H1 (cell line): ENCODE measurements at regions not wholly inside any gene's neighbourhood (a gene's known extent, or its start where the extent isn't known, plus 50 kb on each side); places are given as distances from the start of the nearest gene placed in this dataset.

Experiments used
- CTCF ChIA-PET: fragments of 300-600 bp; sonication (Branson Sonifier 250); formaldehyde crosslinking; loops from one replicate; lab custom pipeline; 2021; ENCODE audit not compliant: partially characterized antibody; lab: Charles Lee
- POLR2A ChIA-PET: fragments of 300-600 bp; sonication (Branson Sonifier 250); formaldehyde crosslinking; loops from one replicate; lab custom pipeline; 2021; ENCODE audit warnings: inconsistent platforms; ENCODE audit not compliant: partially characterized antibody; lab: Charles Lee
- DNase-seq, 2 experiments: peaks; one replicate each; pipeline versions ENCODE4 v3.0.0 to v3.0.0-alpha.2; 2010 to 2022; ENCODE audit warnings: low spot score in 2 of 2, low read depth in 1 of 2, mixed read lengths in 1 of 2
- FAIRE-seq: peaks from 2 replicates; lab custom pipeline; 2011; peaks lifted over from hg19 to GRCh38; lab: Jason Lieb, UNC
- H2AFZ ChIP-seq: 2 replicates; pipeline ENCODE4 v1.8.1; 2012; ENCODE audit warnings: low read length, inconsistent platforms
- H2AK5ac ChIP-seq: 2 replicates; pipeline ENCODE4 v1.6.1; 2013; ENCODE audit warnings: low read depth, low read length
- H2BK120ac ChIP-seq: replicated peaks from 2 replicates; pipeline ENCODE3; 2013; ENCODE audit warnings: low read depth, low read length, inconsistent platforms
- H2BK12ac ChIP-seq: 2 replicates; pipeline ENCODE4 v1.6.1; 2013; ENCODE audit warnings: low read depth, low read length
- H2BK15ac ChIP-seq: 2 replicates; pipeline ENCODE4 v1.6.1; 2013; ENCODE audit warnings: low read length
- H2BK20ac ChIP-seq: 2 replicates; pipeline ENCODE4 v1.6.1; 2013; ENCODE audit warnings: low read length
- H2BK5ac ChIP-seq: 2 replicates; pipeline ENCODE4 v1.6.1; 2013; ENCODE audit warnings: low read depth, low read length
- H3K14ac ChIP-seq: 2 replicates; pipeline ENCODE4 v1.6.1; 2013; ENCODE audit warnings: inconsistent platforms; ENCODE audit not compliant: insufficient read length
- H3K18ac ChIP-seq: 2 replicates; pipeline ENCODE4 v1.6.1; 2013; ENCODE audit warnings: low read length; ENCODE audit errors: extremely low read depth
- H3K23ac ChIP-seq: 2 replicates; pipeline ENCODE4 v1.6.1; 2013; ENCODE audit warnings: inconsistent platforms; ENCODE audit not compliant: insufficient read length
- H3K23me2 ChIP-seq: 2 replicates; pipeline ENCODE4 v1.6.1; 2013; ENCODE audit warnings: low read depth, low read length
- H3K27ac ChIP-seq: 2 replicates; pipeline ENCODE4 v1.6.1; 2011; ENCODE audit warnings: low read depth, low read length, inconsistent platforms
- H3K27me3 ChIP-seq, 4 experiments: replicated peaks in 1 of 4; 1 replicate in 1 of 4; 2 replicates in 3 of 4; pipeline versions ENCODE4 v1.6.1 to v1.8.1; 2011 to 2013; ENCODE audit warnings: low read length in 3 of 4, mild to moderate bottlenecking in 3 of 4, inconsistent platforms in 2 of 4, mixed read lengths in 2 of 4, moderate library complexity in 1 of 4; ENCODE audit not compliant: control insufficient read depth in 3 of 4, insufficient read depth in 3 of 4; ENCODE audit errors: extremely low read depth in 1 of 4
- H3K36me3 ChIP-seq, 4 experiments: 2 replicates each; pipeline versions ENCODE4 v1.6.1 to v1.8.1; 2011 to 2013; ENCODE audit warnings: mild to moderate bottlenecking in 4 of 4, low read length in 3 of 4, moderate library complexity in 2 of 4, control low read depth in 1 of 4, inconsistent platforms in 1 of 4; ENCODE audit not compliant: insufficient read depth in 4 of 4, control insufficient read depth in 2 of 4
- H3K4ac ChIP-seq: replicated peaks from 2 replicates; pipeline ENCODE3; 2013; ENCODE audit warnings: low read length, low read depth, mixed read lengths, inconsistent platforms; ENCODE audit not compliant: insufficient read length
- H3K4me1 ChIP-seq, 4 experiments: replicated peaks in 1 of 4; 1 replicate in 1 of 4; 2 replicates in 3 of 4; pipeline versions ENCODE4 v1.6.1 to v1.8.1; 2011 to 2013; ENCODE audit warnings: low read length in 3 of 4, inconsistent platforms in 2 of 4, mixed read lengths in 1 of 4; ENCODE audit not compliant: insufficient read depth in 4 of 4, control insufficient read depth in 3 of 4
- H3K4me2 ChIP-seq, 2 experiments: 2 replicates each; pipeline versions ENCODE4 v1.6.1 to v1.8.1; 2011 to 2013; ENCODE audit warnings: low read depth in 2 of 2, low read length in 2 of 2, control low read depth in 1 of 2, inconsistent platforms in 1 of 2, mild to moderate bottlenecking in 1 of 2; ENCODE audit not compliant: insufficient read depth in 1 of 2
- H3K4me3 ChIP-seq, 4 experiments: fragments of 200-600, 300-600 bp in 1 of 4; sonication (generic), shearing (Covaris generic), sonication (Bioruptor Twin) in 1 of 4; 2 replicates each; pipeline versions ENCODE4 v1.5.1 to v1.8.1; 2011 to 2016; ENCODE audit warnings: low read length in 4 of 4, low read depth in 3 of 4, control low read depth in 2 of 4, inconsistent platforms in 2 of 4, mild to moderate bottlenecking in 2 of 4, mixed read lengths in 1 of 4, moderate library complexity in 1 of 4; ENCODE audit not compliant: insufficient read depth in 2 of 4; ENCODE audit errors: extremely low read depth in 1 of 4
- H3K56ac ChIP-seq: replicated peaks from 2 replicates; pipeline ENCODE3; 2013; ENCODE audit warnings: low read depth, mild to moderate bottlenecking, mixed read lengths, low read length, inconsistent platforms; ENCODE audit not compliant: insufficient read length
- H3K79me1 ChIP-seq: 2 replicates; pipeline ENCODE4 v1.6.1; 2013; ENCODE audit warnings: low read depth, low read length, control low read depth
- H3K79me2 ChIP-seq, 2 experiments: 2 replicates each; pipeline versions ENCODE4 v1.6.1 to v1.8.1; 2012 to 2013; ENCODE audit warnings: low read length in 2 of 2, mild to moderate bottlenecking in 2 of 2, inconsistent platforms in 1 of 2; ENCODE audit not compliant: insufficient read depth in 2 of 2, control insufficient read depth in 1 of 2
- H3K9ac ChIP-seq, 4 experiments: replicated peaks in 1 of 4; 1 replicate in 1 of 4; 2 replicates in 3 of 4; pipeline versions ENCODE4 v1.6.1 to v1.8.1; 2011 to 2013; ENCODE audit warnings: low read depth in 3 of 4, low read length in 3 of 4, control low read depth in 2 of 4, mild to moderate bottlenecking in 2 of 4, moderate library complexity in 2 of 4, inconsistent platforms in 1 of 4; ENCODE audit errors: extremely low read depth in 1 of 4
- H3K9me3 ChIP-seq, 2 experiments: 2 replicates each; pipeline versions ENCODE4 v1.6.1 to v1.8.1; 2012 to 2013; ENCODE audit warnings: mild to moderate bottlenecking in 2 of 2, moderate library complexity in 2 of 2, control low read depth in 1 of 2, inconsistent platforms in 1 of 2, low read depth in 1 of 2, low read length in 1 of 2, mixed read lengths in 1 of 2; ENCODE audit not compliant: insufficient read depth in 2 of 2
- H4K20me1 ChIP-seq, 2 experiments: replicated peaks in 1 of 2; 2 replicates each; pipeline versions ENCODE3 to v1.8.1; 2011 to 2013; ENCODE audit warnings: inconsistent platforms in 2 of 2, low read length in 2 of 2, mild to moderate bottlenecking in 1 of 2; ENCODE audit not compliant: insufficient read depth in 2 of 2, control insufficient read depth in 1 of 2
- H4K5ac ChIP-seq: 2 replicates; pipeline ENCODE4 v1.6.1; 2013; ENCODE audit warnings: low read length, low read depth, mixed read lengths, inconsistent platforms; ENCODE audit not compliant: insufficient read length
- H4K8ac ChIP-seq: 2 replicates; pipeline ENCODE4 v1.8.0; 2013; ENCODE audit warnings: mild to moderate bottlenecking, moderate library complexity, low read length, inconsistent platforms; ENCODE audit not compliant: insufficient read depth; ENCODE audit errors: extremely low read depth
- H4K91ac ChIP-seq: replicated peaks from 2 replicates; pipeline ENCODE3; 2013; ENCODE audit warnings: low read length, mixed read lengths, inconsistent platforms; ENCODE audit not compliant: insufficient read length
- CBX8 ChIP-seq: fragments of 300-800, 300-1000 bp; sonication (generic); IDR thresholded peaks from 2 replicates; pipeline ENCODE4 v1.7.1; 2016; ENCODE audit warnings: low read depth, low read length, borderline replicate concordance
- RAD21 ChIP-seq, 2 experiments: IDR thresholded peaks in 1 of 2; conservative IDR thresholded peaks in 1 of 2; 2 replicates each; pipeline ENCODE4 v1.6.1; 2011; ENCODE audit warnings: low read depth in 2 of 2, low read length in 2 of 2, improper control_type of control experiment in 1 of 2, inconsistent platforms in 1 of 2, mild to moderate bottlenecking in 1 of 2, moderate library complexity in 1 of 2
- RBBP5 ChIP-seq: IDR thresholded peaks from 2 replicates; pipeline ENCODE4 v1.7.1; 2012; ENCODE audit warnings: low read depth, mild to moderate bottlenecking, inconsistent platforms, low read length, moderate library complexity, borderline replicate concordance
- RNF2 ChIP-seq: fragments of 200-900, 300-1000 bp; sonication (generic); IDR thresholded peaks from 2 replicates; pipeline ENCODE4 v1.7.1; 2016; ENCODE audit warnings: borderline replicate concordance, low read depth, mild to moderate bottlenecking, antibody characterized with exemption, low read length; ENCODE audit not compliant: poor library complexity, severe bottlenecking; ENCODE audit errors: missing control alignments
- TAF7 ChIP-seq: optimal IDR thresholded peaks from 2 replicates; pipeline ENCODE3; 2011; ENCODE audit warnings: low read depth, mild to moderate bottlenecking, inconsistent platforms, low read length, moderate library complexity, borderline replicate concordance

DNA sequence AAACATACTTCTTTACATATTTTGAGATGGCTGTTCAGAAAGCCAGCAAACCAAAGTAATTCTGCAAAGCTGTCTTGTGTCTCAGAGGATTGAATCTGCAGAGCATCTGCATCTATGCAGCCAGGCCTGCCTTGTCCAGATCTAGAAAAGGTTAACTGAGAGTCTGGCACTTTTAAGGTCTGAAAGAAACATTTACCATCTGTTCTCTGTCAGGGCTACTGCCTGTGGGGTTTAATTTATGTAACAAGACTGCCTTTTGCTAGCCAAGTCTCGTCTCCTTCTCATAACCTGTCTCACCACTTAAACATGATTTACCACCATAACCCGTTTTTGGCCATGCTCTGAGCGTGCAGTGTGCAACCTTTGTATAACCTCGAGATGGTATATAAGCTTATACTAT is 194.2 kb downstream of the SYT10 start (continued):
- no peak for TF ChIP-seq TAF7

DNA sequence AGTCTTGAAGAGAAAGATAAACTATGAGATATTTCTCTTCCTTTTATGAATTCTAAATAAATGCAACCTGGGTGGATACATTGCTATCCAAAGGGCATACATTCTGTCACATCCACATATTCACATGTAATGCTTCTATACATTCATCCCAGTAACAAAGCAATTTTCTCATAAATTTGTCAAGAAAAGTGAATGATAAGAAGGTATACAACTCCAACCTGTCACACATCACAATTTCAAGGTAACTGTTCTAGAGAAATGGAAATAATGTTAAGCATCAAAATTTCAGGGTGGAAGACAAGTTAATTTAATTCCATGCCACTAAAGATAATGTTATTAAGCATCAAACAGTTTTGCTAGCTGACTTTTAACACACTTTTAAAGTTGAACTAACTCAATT is 212.9 kb downstream of the SYT10 start:
- Histone ChIP-seq H3K23me2 (no peaks in the 10 kb centered on the region), H3K9ac (no peak overlapping the region), H2BK12ac (no peak overlapping the region), H3K56ac (no peak overlapping the region), H4K91ac (no peak overlapping the region), H4K5ac (no peak overlapping the region), H3K23ac (no peak overlapping the region), H3K4ac (no peak overlapping the region), H3K79me2 (no peaks in the 10 kb centered on the region), H2BK120ac (no peak overlapping the region), H3K18ac (no peak overlapping the region), H3K4me1 (no peaks in the 10 kb centered on the region), H3K79me1 (no peaks in the 10 kb centered on the region), H3K36me3 (no peaks in the 10 kb centered on the region), H3K4me3 (no peak overlapping the region), H2AFZ (no peak overlapping the region), H3K14ac (no peak overlapping the region), H4K20me1 (no peaks in the 10 kb centered on the region), H3K4me2 (no peak overlapping the region), H4K8ac (no peak overlapping the region), H3K9me3 (no peaks in the 10 kb centered on the region; a peak in 1 of 4 replicates), H2BK15ac (no peak overlapping the region), H3K27ac (no peak overlapping the region), H2BK20ac (no peak overlapping the region), H2AK5ac (no peak overlapping the region), H2BK5ac (no peak overlapping the region), H3K27me3 (no peaks in the 10 kb centered on the region)
- ChIA-PET POLR2A (no interaction called here), CTCF (no interaction called here)
- FAIRE-seq (no peak), DNase-seq (no peak)
- TF ChIP-seq CBX8 (no peak), RBBP5 (no peak), RAD21 (IDR thresholded peaks at IDR 0.05 in 1 of 2, conservative IDR thresholded peaks at IDR 0.05 in 1 of 2; ENCODE audit: low read depth in 2 of 2, low read length in 2 of 2) (no peak), RNF2 (no peak)
